ENCODE measurements at regions not wholly inside any gene's neighbourhood (a gene's known extent, or its start where the extent isn't known, plus 50 kb on each side); places are given as distances from the start of the nearest gene placed in this dataset.

DNA sequence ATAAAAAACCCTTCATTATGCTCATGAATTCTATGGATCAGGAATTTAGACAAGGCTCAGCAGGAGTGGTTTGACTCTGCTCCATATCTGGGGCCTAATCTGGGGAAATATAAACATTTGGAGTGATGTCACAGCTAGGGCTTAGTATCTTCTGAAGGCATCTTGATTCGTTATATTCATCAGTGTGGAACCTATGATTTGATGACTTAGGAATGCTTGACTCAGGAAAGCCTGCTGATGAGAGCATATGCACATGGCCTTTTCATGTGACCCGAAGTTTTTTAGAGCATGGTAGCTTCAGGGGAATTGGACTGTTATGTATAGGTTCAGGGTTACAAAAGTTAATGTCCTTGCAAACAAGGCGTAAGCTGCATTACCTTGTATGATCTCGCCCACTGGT, 184.9 kb upstream of the LRRC3B start:
- H3K4me3 ChIP-seq (ENCODE audit: low read depth, low read length) = no peak overlapping the region
- DNase-seq (ENCODE audit: low read depth) = peak; percentile 77
- H3K27me3 ChIP-seq (ENCODE audit: control insufficient read depth, insufficient read depth, low read length) = no peaks in the 10 kb centered on the region
- TF ChIP-seq, protein P1, sequence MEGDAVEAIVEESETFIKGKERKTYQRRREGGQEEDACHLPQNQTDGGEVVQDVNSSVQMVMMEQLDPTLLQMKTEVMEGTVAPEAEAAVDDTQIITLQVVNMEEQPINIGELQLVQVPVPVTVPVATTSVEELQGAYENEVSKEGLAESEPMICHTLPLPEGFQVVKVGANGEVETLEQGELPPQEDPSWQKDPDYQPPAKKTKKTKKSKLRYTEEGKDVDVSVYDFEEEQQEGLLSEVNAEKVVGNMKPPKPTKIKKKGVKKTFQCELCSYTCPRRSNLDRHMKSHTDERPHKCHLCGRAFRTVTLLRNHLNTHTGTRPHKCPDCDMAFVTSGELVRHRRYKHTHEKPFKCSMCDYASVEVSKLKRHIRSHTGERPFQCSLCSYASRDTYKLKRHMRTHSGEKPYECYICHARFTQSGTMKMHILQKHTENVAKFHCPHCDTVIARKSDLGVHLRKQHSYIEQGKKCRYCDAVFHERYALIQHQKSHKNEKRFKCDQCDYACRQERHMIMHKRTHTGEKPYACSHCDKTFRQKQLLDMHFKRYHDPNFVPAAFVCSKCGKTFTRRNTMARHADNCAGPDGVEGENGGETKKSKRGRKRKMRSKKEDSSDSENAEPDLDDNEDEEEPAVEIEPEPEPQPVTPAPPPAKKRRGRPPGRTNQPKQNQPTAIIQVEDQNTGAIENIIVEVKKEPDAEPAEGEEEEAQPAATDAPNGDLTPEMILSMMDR (IDR thresholded peaks at IDR 0.05; ENCODE audit: insufficient read depth, low read length, poor library complexity, severe bottlenecking) = no peak
- no peaks in the 10 kb centered on the region for H3K36me3 ChIP-seq (ENCODE audit: control insufficient read depth, insufficient read depth, low read length)

DNA sequence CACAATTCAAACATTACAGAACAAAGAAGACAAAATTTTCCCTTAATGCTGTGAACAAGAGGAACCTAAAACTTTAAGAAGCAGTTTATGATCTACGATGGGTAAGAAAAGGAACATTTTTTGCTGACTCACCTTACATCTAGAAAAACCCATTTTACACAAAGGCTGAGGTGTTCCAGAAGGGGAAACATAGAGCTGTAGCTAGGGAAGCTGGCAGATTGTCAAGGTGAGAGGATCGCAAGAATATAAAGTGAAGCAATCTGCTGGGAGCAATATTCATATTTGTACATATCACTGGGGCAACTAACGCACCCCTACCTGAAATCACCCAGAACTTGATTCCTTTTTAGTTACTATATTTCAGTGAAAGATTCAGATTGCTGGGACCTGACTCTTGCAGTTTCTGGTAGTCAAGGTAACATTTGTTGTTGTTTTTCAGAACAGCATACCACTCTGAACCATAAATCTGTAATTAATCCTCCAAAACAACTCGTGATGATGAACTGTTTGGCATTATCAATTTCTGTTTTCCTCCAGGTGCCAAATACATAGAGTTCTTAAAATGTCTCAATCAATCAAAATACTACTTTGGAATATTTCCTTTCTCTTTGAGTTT, 184.1 kb upstream of the LRRC3B start:
- no peak for DNase-seq (ENCODE audit: low read depth)
- H3K4me3 ChIP-seq (ENCODE audit: low read depth, low read length) = no peak overlapping the region
- TF ChIP-seq, protein P1 (IDR thresholded peaks at IDR 0.05; ENCODE audit: insufficient read depth, low read length, poor library complexity, severe bottlenecking) = no peak
- H3K27me3 ChIP-seq (ENCODE audit: control insufficient read depth, insufficient read depth, low read length) = no peaks in the 10 kb centered on the region
- no peaks in the 10 kb centered on the region for H3K36me3 ChIP-seq (ENCODE audit: control insufficient read depth, insufficient read depth, low read length)

DNA sequence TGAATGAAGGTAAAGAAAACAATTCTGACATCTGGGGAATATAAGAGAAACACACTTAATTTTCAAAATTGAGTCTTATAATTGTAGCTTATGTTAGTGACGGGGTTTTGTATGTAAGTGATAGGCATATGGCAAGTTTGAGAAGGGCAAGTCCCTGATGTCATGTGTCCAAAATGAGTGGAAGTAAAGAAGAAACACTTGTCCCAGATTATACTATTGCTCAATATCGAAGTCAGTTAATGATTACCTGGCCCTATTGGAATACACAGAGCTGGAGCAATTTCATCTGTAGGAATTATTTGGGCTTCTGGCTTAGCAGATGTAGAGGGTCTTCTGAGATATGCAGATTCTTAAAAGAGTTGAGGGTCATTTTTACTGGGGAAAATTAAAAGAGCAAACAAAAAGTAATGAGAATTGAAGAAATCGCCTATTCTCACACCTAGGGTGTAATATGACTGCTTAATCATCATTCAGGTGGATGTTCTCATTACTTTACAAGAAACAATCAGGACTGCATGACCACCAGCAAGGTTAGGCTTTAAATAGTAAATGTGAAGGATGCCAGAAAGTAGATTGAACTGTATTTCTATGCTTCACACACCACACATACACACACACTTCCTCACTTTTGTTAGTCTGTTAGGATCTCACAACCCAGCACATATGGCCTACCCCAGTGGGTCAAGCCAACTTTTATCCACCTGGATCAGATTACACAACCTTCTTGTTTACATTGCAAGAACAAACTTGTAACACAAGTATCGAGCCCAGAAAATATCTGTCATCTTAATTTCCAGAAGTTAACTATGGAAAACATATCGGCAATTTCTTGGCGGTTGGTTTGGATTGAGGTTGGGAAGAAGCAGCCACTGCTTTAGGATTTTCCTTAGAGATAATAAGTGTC, 183.3 kb upstream of the LRRC3B start:
- DNase-seq (ENCODE audit: low read depth) = no peak
- H3K4me3 ChIP-seq (ENCODE audit: low read depth, low read length) = no peak overlapping the region
- TF ChIP-seq, protein P1 (IDR thresholded peaks at IDR 0.05; ENCODE audit: insufficient read depth, low read length, poor library complexity, severe bottlenecking) = no peak

DNA sequence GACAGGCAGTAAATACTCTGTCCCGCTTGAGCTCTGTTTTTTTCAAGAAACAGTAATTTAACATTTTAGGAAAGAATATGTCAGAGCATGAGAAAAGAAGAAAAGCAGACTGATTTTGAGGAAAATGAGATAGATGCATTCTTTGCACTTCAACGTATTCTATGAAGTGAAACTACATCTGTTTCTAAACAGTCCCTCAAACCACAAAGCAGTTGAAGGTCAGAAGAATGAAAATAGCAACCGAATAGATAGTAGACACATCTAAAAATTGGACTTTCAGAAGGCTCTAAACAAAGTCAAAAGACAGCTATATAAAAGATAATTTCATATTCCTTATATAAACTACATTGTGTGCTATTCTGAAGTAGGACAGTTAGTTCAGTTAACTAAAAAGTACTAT, 172.6 kb upstream of the LRRC3B start:
- DNase-seq (ENCODE audit: low read depth) = no peak
- Histone ChIP-seq H3K27me3 (ENCODE audit: control insufficient read depth, insufficient read depth, low read length) (no peaks in the 10 kb centered on the region), H3K4me3 (ENCODE audit: low read depth, low read length) (no peak overlapping the region), H3K36me3 (ENCODE audit: control insufficient read depth, insufficient read depth, low read length) (no peaks in the 10 kb centered on the region)
- TF ChIP-seq, protein P1 (IDR thresholded peaks at IDR 0.05; ENCODE audit: insufficient read depth, low read length, poor library complexity, severe bottlenecking) = no peak

More for the DNA sequence above, 183.3 kb upstream of the LRRC3B start:
- Histone ChIP-seq H3K27me3 (ENCODE audit: control insufficient read depth, insufficient read depth, low read length) (no peaks in the 10 kb centered on the region), H3K36me3 (ENCODE audit: control insufficient read depth, insufficient read depth, low read length) (no peaks in the 10 kb centered on the region)

DNA sequence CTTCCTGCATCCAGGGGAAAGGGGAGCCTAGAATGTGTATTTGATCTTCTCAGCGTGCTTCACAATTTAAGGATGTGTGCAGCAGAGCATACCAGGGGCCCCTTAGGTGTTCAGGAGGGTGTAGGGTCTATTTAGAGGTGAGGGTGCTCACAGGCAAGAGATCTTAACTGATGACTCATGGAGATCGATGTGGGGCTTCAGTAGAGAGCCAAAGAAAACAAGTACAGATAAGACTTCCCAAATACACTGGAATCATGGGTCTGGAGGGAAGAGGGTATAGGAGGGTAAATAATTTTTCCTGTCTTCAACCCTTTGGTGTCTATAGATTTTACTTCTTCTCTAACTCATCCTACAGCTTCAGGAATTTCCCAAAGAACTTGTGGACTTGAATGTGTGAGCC, 170.2 kb upstream of the LRRC3B start:
- TF ChIP-seq, protein P1 (IDR thresholded peaks at IDR 0.05; ENCODE audit: insufficient read depth, low read length, poor library complexity, severe bottlenecking) = no peak
- no peak for DNase-seq (ENCODE audit: low read depth)
- H3K4me3 ChIP-seq (ENCODE audit: low read depth, low read length) = no peak overlapping the region

More for the DNA sequence above, 170.2 kb upstream of the LRRC3B start:
- H3K36me3 ChIP-seq (ENCODE audit: control insufficient read depth, insufficient read depth, low read length) = no peaks in the 10 kb centered on the region
- no peaks in the 10 kb centered on the region for H3K27me3 ChIP-seq (ENCODE audit: control insufficient read depth, insufficient read depth, low read length)
